Osteoblast (primary cell): ENCODE measurements at regions not wholly inside any gene's neighbourhood (a gene's known extent, or its start where the extent isn't known, plus 50 kb on each side); places are given as distances from the start of the nearest gene placed in this dataset.
"Not testable (repeated sequence)": the region's sequence is repeated elsewhere in the genome, so short reads cannot be mapped to it uniquely, and the experiment has no call there.

ENCODE experiments used
- DNase-seq: peaks from one replicate; pipeline ENCODE4 v3.0.0; 2011; ENCODE audit warnings: low spot score, mixed read lengths; ENCODE audit not compliant: insufficient read length; ENCODE audit errors: missing footprints
- H2AFZ ChIP-seq: 2 replicates; pipeline ENCODE4 v1.6.0; 2011; ENCODE audit warnings: mild to moderate bottlenecking, low read length
- H3K27ac ChIP-seq: 2 replicates; pipeline ENCODE4 v1.5.1; 2011; ENCODE audit warnings: mild to moderate bottlenecking, low read depth, low read length, moderate library complexity
- H3K27me3 ChIP-seq: 2 replicates; pipeline ENCODE4 v1.6.0; 2012; ENCODE audit warnings: mild to moderate bottlenecking, control low read depth, inconsistent platforms, low read length, moderate library complexity; ENCODE audit not compliant: insufficient read depth
- H3K36me3 ChIP-seq: 2 replicates; pipeline ENCODE4 v1.5.1; 2011; ENCODE audit warnings: mild to moderate bottlenecking, low read length, control low read depth, moderate library complexity; ENCODE audit not compliant: insufficient read depth
- H3K4me1 ChIP-seq: 2 replicates; pipeline ENCODE4 v1.5.1; 2011; ENCODE audit warnings: mild to moderate bottlenecking, low read length, control low read depth, moderate library complexity; ENCODE audit not compliant: insufficient read depth
- H3K4me2 ChIP-seq: 2 replicates; pipeline ENCODE4 v1.6.0; 2011; ENCODE audit warnings: mild to moderate bottlenecking, low read length; ENCODE audit not compliant: insufficient read depth
- H3K4me3 ChIP-seq: fragments of 200-600 bp; sonication (generic); 3 replicates; pipeline ENCODE4 v1.5.1; 2012; ENCODE audit warnings: mild to moderate bottlenecking, low read length, inconsistent platforms; ENCODE audit not compliant: insufficient read depth
- H3K79me2 ChIP-seq: 2 replicates; pipeline ENCODE4 v1.6.0; 2012; ENCODE audit warnings: mild to moderate bottlenecking, low read length, control low read depth, inconsistent platforms; ENCODE audit not compliant: insufficient read depth
- H3K9me3 ChIP-seq: 2 replicates; pipeline ENCODE4 v1.5.1; 2011; ENCODE audit warnings: low read depth, low read length, control low read depth
- H4K20me1 ChIP-seq: 2 replicates; pipeline ENCODE4 v1.6.0; 2012; ENCODE audit warnings: mild to moderate bottlenecking, low read length, control low read depth; ENCODE audit not compliant: insufficient read depth
- CTCF ChIP-seq: IDR thresholded peaks from 2 replicates; pipeline ENCODE4 v1.5.1; 2011; ENCODE audit warnings: mild to moderate bottlenecking, low read depth, low read length, moderate library complexity; ENCODE audit errors: extremely low read depth

- no peaks in the 10 kb centered on the region for H4K20me1 ChIP-seq
- peak overlapping the region; percentile 48 for H3K4me2 ChIP-seq
- no peak overlapping the region for H3K4me3 ChIP-seq
- H3K27me3 ChIP-seq: no peaks in the 10 kb centered on the region
- no peak for TF ChIP-seq CTCF
- no peaks in the 10 kb centered on the region for H3K9me3 ChIP-seq
- peak; percentile 41 for DNase-seq
- no peak overlapping the region for H2AFZ ChIP-seq
- no peak overlapping the region for H3K27ac ChIP-seq
- H3K79me2 ChIP-seq: no peaks in the 10 kb centered on the region
- no peaks in the 10 kb centered on the region for H3K36me3 ChIP-seq
- H3K4me1 ChIP-seq: peaks cover 26% of the 10 kb centered on the region
Measured at GRCh38 chr9:81028504-81028903, 660.8 kb downstream of the TLE1 start.

GRCh38 chr9:81022177-81022576, 667.2 kb downstream of the TLE1 start:
- Histone ChIP-seq H3K4me3 (no peak overlapping the region), H3K36me3 (no peaks in the 10 kb centered on the region), H3K27ac (no peak overlapping the region), H3K79me2 (no peaks in the 10 kb centered on the region), H2AFZ (peak overlapping the region; percentile 63), H3K4me2 (no peak overlapping the region), H4K20me1 (no peaks in the 10 kb centered on the region), H3K27me3 (no peaks in the 10 kb centered on the region), H3K4me1 (no peaks in the 10 kb centered on the region), H3K9me3 (no peaks in the 10 kb centered on the region)
- DNase-seq: no peak
- TF ChIP-seq CTCF: no peak

- H3K79me2 ChIP-seq, H3K27ac ChIP-seq, H3K27me3 ChIP-seq, H3K4me2 ChIP-seq, H4K20me1 ChIP-seq, H3K9me3 ChIP-seq, H3K36me3 ChIP-seq, H3K4me1 ChIP-seq, H2AFZ ChIP-seq, H3K4me3 ChIP-seq, DNase-seq: not testable (repeated sequence)
Measured at GRCh38 chr9:81014945-81015344, 674.4 kb downstream of the TLE1 start.

GRCh38 chr9:81013191-81013590, 676.2 kb downstream of the TLE1 start:
- H4K20me1 ChIP-seq, H3K9me3 ChIP-seq, H3K4me3 ChIP-seq, H3K27me3 ChIP-seq, H3K4me2 ChIP-seq, H3K27ac ChIP-seq, H2AFZ ChIP-seq, H3K36me3 ChIP-seq, H3K79me2 ChIP-seq, DNase-seq, H3K4me1 ChIP-seq: not testable (repeated sequence)

- H3K27me3 ChIP-seq: no peaks in the 10 kb centered on the region
- H3K27ac ChIP-seq: no peak overlapping the region
- H3K4me1 ChIP-seq: no peaks in the 10 kb centered on the region
- no peak overlapping the region for H3K4me3 ChIP-seq
- H2AFZ ChIP-seq: no peak overlapping the region
- H3K4me2 ChIP-seq: no peak overlapping the region
- no peak for DNase-seq
- H4K20me1 ChIP-seq: no peaks in the 10 kb centered on the region
- H3K9me3 ChIP-seq: no peaks in the 10 kb centered on the region
- TF ChIP-seq CTCF: no peak
- no peaks in the 10 kb centered on the region for H3K36me3 ChIP-seq
- no peaks in the 10 kb centered on the region for H3K79me2 ChIP-seq
Measured at GRCh38 chr9:81002906-81003305, 686.4 kb downstream of the TLE1 start.
